D721Med (cell line): ENCODE measurements at regions not wholly inside any gene's neighbourhood (a gene's known extent, or its start where the extent isn't known, plus 50 kb on each side); places are given as distances from the start of the nearest gene placed in this dataset.

Source experiments
- DNase-seq: peaks from one replicate; pipeline ENCODE4 v3.0.0; 2011; ENCODE audit warnings: low spot score; ENCODE audit not compliant: insufficient read length
- FAIRE-seq: peaks from 2 replicates; lab custom pipeline; 2011; peaks lifted over from hg19 to GRCh38; lab: Jason Lieb, UNC
- TF ChIP-seq, protein P1 (sequence below): IDR thresholded peaks from 2 replicates; pipeline ENCODE4 v1.5.1; 2012; ENCODE audit warnings: mild to moderate bottlenecking, control low read depth; ENCODE audit not compliant: insufficient read depth; ENCODE audit errors: missing control alignments

DNA sequence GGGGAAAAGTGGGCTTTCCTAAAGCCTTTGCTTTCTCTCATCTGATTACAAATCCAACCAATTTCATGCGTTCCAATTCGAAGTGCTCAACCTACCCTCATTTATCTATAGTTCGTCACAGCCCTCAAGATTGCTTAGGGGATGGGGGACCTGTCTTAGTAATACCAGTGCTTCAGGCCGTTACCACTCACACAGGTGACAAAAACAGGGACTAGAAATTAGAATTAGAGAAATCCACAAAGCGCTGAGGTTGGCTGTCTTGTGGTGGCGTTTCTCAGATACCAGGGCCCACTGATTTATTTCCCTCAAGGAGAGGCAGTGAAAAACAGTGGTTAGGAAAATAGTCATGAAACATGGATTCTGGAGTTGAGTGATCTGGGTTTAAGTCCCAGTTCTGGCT is 121.6 kb upstream of the SPACA1 start:
- TF ChIP-seq, protein P1, sequence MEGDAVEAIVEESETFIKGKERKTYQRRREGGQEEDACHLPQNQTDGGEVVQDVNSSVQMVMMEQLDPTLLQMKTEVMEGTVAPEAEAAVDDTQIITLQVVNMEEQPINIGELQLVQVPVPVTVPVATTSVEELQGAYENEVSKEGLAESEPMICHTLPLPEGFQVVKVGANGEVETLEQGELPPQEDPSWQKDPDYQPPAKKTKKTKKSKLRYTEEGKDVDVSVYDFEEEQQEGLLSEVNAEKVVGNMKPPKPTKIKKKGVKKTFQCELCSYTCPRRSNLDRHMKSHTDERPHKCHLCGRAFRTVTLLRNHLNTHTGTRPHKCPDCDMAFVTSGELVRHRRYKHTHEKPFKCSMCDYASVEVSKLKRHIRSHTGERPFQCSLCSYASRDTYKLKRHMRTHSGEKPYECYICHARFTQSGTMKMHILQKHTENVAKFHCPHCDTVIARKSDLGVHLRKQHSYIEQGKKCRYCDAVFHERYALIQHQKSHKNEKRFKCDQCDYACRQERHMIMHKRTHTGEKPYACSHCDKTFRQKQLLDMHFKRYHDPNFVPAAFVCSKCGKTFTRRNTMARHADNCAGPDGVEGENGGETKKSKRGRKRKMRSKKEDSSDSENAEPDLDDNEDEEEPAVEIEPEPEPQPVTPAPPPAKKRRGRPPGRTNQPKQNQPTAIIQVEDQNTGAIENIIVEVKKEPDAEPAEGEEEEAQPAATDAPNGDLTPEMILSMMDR: no peak
- DNase-seq (no peak), FAIRE-seq (no peak)

DNA sequence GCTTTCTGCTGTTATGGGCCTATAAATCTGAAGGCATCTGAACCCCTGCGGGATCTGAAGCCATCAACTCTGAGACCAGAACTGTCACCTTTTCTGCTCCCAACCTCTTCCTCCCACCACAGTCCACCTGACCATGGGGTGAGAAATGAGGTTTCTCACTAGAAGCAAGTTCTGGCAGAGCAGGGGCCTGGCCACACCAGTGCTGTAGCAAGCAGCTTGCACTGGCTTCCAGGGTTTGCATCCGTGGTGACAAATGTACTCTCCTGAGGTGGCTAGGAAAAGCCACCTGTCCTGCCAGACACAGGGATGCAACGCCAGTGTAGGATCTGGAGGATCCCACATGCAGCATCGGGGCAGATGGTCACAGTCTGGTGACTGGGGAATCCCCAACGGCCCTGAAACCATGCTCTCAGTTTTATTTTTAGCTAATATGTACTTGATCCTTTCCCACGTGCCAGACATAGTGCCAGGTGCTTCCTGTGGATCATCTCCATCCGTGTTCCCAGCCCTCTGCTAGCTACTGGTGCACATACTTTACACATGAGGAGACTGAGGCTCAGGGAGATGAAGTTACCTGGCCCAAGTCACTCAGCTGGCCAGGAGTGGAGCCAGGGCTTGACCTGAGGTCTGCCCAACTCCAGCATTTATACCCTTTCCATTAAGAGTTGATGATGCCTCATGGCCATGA is 122.1 kb upstream of the SPACA1 start:
- FAIRE-seq (no peak), DNase-seq (no peak)
- TF ChIP-seq, protein P1: no peak

DNA sequence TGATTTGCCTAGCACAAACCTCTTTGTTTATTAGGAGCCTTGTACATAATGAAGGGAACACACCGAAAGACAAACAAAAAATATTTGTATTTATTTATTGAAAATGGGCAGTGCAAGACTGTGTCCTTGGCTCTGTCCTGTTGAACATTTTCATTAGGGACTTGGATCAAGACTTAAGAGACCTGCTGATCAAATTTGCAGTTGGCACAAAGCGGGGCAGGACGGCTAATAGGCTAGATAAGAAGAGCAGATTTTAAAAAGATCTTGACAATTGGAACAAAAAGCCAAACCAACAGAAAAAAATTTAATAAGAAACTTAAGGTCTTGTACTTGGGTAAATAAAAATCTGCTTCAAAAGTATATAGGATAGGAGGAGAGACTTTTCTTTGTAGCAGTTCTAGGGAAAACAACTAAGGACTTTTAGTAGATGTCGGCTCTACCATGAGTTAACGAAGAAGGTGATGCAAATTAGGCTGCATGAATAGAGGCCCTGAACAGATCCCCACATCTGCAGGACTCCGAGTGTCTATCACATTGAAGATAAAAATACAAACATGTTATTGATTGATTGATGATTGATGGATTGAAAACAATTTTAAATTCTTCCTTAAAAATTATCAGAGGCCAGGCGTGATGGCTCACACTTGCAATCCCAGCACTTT is 124.1 kb upstream of the SPACA1 start:
- FAIRE-seq (no peak), DNase-seq (no peak)
- TF ChIP-seq, protein P1: no peak

DNA sequence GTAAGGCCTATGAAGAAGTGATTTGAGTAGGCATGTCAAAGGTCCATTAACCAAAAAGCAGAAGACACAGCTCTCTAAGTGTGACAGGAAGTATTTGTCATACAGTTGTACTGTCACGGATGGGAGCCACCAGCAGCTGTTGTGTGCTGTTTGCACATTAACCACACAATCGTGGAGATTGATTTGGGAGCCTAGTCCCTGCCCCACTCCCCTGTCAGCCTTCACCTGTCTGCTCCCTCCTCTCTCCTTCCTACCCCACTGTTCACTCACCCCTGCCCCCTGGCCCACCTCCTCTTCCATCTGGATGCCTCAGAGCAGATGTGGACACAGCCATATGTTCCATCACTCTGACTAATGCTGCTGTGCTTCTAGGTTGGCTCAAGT is 124.7 kb upstream of the SPACA1 start:
- DNase-seq (no peak), FAIRE-seq (no peak)
- TF ChIP-seq, protein P1: no peak

DNA sequence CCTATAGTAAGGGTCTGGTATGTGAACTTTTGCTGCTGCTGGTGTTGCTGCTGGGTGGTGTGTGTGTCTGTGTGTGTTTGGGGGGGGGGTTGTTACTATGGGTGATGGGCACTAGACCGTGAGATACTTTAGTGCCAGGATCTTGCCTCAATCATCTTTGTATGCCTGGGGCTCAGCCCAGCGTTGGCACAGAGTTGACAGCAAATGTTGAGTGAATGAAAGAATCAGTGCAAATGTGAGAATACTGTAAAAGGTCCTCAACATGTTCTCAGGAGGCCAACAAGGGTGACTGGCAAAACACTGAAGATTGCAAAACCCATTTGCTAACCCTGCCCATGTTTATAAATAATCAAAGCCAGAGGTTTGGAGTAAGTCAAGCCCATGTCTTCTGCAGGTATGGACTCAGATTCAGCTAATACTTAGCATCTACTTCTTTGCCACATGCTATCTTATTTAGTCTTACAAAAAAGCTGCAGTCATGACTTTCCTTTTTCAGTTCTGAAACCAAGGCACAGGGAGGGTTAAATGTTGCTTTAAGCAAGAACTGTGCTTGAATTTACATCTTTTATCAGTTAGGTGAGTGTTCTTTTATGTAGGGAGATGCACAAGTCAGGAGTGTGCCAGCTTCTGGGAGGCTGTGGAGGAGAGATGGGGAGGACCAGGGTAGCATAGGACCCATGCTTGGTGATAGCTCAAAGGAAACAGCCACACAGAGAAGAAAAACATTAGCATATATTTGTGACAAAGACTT is 125.3 kb upstream of the SPACA1 start:
- DNase-seq (no peak), FAIRE-seq (no peak)
- TF ChIP-seq, protein P1: no peak

DNA sequence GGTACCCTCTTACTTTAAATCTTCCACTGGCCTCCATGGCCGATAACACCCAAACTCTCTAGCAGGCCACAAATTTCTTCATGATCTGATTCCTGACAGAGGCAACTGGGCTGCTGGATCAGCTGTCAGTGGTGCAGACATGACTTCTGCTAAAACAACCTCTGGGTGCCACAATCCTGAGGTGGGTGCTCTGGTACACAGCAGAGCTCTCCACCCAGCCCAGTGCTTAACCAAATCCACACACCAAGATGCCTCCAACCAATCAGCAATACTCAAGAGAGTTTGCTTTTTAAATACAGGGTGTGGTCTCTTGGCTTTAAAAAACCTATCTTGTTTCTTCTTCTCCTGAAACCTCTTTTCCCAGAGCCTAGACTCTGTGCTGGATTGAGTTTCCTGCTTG is 126.6 kb upstream of the SPACA1 start:
- no peak for DNase-seq

More for the DNA sequence above, 126.6 kb upstream of the SPACA1 start:
- TF ChIP-seq, protein P1: no peak
- FAIRE-seq: no peak
